Activated CD4-positive, alpha-beta T cell treated with anti-CD3 and anti-CD28 coated beads, Interleukin-2, amount 50 U/mL, for 48 hours (primary cell): ENCODE measurements at regions not wholly inside any gene's neighbourhood (a gene's known extent, or its start where the extent isn't known, plus 50 kb on each side); places are given as distances from the start of the nearest gene placed in this dataset.
"Not testable (repeated sequence)": the region's sequence is repeated elsewhere in the genome, so short reads cannot be mapped to it uniquely, and the experiment has no call there.

Source experiments
- DNase-seq, 2 experiments: peaks; one replicate each; pipeline ENCODE4 v3.0.0-alpha.2; 2020

DNA sequence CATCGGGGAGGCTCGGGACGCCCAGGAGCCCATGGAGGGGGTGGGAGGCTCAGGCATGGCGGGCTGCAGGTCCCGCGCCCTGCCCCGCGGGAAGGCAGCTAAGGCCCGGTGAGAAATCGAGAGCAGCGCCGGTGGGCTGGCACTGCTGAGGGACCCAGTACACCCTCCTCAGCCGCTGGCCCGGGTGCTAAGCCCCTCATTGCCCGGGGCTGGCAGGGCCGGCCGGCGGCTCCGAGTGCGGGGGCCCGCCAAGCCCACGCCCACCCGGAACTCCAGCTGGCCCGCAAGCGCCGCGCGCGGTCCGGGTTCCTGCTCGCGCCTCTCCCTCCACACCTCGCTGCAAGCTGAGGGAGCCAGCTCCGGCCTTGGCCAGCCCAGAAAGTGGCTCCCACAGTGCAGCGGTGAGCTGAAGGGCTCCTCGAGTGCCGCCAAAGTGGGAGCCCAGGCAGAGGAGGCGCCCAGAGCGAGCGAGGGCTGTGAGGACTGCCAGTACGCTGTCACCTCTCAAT, 195.0 kb upstream of the PIK3R1 start:
- not testable (repeated sequence) for DNase-seq

- DNase-seq, result no peak
Observed at GRCh38 chr5:68015381-68016302, 199.9 kb upstream of the PIK3R1 start.

GRCh38 chr5:68012831-68013230, 202.7 kb upstream of the PIK3R1 start:
- no peak for DNase-seq

GRCh38 chr5:68012429-68012828, 203.1 kb upstream of the PIK3R1 start:
- DNase-seq, result no peak

GRCh38 chr5:68011801-68012200, 203.8 kb upstream of the PIK3R1 start:
- DNase-seq, result no peak

DNA sequence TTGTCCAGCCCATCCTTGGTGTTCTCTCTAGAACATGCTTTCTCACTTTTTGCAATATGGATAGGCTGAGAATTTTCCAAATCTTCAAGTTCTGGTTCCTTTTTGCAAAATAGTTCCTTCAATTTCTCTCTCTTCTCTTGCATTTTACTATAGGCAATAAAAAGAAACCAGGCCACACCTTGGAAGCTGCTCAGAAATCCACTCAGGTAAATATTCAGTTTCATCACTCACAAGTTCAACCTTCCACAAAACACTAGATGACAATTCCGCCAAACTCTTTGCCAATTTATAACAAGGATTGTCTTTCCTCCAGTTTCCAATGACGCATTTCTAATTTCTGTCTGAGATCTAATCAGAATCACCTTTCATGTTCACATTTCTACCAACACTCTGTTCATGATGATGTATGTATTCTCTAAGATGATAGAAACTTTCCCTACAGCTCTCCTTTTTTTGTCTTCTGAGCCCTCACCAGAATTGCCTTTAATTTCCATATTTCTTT, 204.2 kb upstream of the PIK3R1 start:
- DNase-seq, result no peak

- DNase-seq, result no peak
Observed at GRCh38 chr5:68010740-68011139, 204.8 kb upstream of the PIK3R1 start.

DNA sequence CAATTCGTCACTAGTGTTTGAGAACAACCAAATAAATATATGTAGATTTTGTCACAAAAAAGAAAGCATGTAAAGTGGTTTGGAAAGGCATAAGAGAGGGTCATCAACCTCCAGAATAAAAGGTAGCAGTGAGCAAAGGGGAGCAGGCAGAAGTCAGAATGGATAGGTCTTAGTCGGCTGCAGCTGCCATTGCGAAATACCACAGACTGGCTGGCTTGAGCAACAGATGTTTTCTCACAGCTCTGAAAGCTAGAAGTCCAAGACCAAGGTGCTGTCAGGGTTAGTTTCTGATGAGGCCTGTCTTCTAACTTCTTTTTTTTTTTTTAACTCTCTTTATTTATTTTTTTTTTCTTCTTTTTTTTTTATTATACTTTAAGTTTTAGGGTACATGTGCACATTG, 208.1 kb upstream of the PIK3R1 start:
- DNase-seq, result no peak

DNA sequence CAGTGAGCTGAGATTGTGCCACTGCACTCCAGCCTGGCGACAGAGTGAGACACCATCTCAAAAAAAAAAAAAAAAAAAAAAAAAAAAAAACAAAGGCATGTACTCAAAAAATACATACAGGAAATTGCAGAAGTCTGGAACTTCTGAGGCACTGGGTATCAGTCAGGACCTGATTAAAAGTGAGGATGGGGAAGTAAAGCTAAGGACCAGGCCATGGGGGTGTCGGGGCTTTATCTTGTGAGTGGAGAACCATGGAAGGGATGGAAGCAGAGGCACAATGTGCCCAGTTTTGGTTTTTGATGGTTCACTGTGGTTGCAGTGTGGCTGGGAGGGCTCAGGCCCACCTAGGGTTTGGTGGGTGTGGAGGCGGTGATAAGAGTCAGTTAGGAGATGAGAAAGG, 212.7 kb upstream of the PIK3R1 start:
- no peak for DNase-seq

- DNase-seq, result no peak
Observed at GRCh38 chr5:68000805-68001204, 214.8 kb upstream of the PIK3R1 start.

GRCh38 chr5:67999391-67999790, 216.2 kb upstream of the PIK3R1 start:
- no peak for DNase-seq

DNA sequence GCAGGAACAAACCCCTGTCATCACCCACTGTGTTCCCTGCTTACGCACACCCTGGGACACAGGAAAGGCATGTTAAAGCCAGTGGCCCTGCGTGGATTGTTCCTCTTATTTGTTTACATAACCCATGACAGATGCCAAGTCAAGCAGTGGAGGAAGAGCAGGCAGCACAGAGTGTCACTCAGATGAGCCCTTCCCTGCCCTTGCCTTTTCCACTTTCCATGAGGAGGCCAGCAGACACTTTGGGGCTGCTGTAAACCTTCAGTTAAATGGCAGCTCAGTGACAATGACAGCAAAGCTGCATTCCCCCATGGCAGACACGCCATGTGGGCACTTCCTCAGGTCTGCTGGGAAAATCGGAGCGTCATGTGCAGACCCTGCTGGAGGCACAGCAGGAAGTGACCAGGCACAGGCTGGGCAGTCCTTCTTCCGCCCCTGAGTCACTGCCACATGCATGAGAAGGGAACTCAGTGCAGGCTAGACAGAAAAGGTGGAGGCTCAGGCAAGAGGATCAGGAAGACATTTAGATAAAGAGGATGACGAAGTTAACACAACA, 216.8 kb upstream of the PIK3R1 start:
- DNase-seq, result no peak

GRCh38 chr5:67997892-67998457, 217.6 kb upstream of the PIK3R1 start:
- DNase-seq, result no peak

DNA sequence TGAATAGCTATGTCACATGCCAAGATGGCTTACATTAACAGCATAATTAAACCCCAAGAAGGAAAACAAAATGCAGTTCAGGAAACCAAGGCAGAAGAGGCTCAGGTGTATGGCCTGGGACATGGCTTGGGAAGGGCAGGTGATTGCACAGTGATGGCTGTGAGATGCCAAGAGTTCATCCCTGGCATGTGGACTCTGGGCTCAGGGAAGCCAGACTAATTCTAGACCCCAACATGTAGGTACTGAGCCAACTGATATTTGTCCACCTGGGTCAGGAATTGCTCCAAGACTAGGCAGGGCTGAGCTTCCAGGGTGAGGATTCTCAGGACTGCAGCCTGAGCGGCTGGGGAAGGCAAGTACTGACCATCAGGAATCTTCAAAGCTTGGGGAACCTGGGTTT, 218.4 kb upstream of the PIK3R1 start:
- DNase-seq, result no peak

- no peak for DNase-seq
Observed at GRCh38 chr5:67996596-67996995, 219.0 kb upstream of the PIK3R1 start.

DNA sequence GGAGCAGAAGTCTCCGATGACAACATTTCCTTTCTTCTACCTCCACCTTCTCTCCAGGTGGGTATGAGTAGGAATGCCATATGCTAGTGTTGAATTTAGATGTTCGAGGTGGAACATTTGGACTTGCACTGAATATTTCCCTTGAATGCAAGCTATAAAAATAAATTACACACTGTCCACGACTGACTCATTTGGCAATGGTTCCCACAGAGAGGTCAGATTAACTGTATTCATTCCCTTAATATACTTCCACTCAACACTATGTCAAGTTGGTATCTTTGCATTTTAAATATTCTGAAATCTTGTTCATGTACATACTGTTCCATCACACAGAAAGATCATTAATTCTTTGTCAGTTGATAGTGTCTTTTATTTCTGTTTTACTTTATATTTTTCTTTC, 222.6 kb upstream of the PIK3R1 start:
- DNase-seq, result no peak

DNA sequence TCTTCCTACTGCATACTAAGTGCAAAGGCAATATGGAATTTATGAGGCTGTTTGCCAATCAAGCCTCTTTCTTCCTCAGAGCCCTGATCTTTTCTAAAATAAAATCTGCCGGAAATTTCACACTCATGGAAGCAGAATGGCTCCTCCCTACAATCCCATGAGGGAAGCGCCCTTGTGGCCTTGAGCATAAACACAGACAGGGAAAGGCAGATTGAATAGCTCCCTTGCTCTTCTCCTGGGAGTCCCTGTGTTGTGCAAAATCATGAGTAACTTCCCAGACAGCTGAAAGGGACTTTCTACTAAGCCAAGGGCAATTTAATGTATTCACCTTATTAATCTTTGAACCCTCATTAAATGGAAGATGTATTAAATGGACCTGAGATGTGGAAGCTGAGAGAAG, 226.1 kb upstream of the PIK3R1 start:
- DNase-seq, result no peak

DNA sequence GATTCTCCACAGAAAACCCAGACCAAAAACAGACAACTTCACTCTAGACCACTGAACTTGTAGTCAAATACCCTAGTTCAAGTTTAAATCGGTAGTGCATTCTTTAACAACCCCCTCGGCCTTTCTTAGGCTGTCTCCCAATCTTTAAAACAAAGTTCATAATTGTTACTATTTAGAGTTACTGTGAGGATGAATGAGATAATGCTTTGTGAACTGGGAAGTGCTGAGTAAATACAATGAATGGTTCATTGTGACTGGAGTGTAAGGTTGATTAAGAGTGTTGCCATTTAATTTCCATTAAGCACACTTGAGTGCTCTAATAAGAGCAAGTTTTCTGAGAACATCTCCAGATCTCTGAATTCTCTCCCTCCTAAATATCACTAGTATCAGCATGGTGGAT, 228.8 kb upstream of the PIK3R1 start:
- DNase-seq, result no peak

DNA sequence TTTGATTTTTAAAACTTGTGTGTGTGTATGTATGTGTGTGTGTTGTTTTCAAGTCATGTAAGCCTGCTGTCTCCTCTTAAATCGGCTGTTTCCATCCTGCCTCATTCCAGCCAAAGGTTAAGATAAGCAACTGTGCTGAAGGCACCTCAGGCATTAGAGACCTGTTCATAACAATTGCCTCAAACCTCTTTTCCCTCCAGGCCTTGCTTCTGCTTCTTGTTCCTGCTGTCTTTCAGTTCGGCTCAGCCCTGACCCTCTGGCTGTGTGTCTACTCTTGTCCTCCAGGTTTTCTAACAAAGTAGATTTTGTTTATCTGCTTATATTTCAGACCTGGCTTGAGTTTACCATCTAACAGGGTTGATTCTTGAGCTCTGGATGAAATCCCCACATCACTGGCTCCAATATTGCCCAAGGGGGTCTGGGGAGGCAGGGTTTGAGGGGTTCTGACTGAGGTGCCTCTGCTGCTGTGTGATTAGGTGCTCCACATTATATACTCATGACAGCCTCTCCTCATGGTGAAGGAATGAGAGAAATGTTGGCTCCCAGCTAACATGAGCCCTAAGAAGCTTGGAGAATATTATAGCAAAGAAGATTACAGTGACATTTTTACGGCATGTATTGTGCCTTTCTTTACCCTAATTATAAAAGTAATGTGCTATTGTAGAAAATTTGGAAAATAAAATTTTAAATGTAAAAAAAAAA, 229.7 kb upstream of the PIK3R1 start:
- DNase-seq, result no peak

- no peak for DNase-seq
Observed at GRCh38 chr5:67984546-67984945, 231.0 kb upstream of the PIK3R1 start.

DNA sequence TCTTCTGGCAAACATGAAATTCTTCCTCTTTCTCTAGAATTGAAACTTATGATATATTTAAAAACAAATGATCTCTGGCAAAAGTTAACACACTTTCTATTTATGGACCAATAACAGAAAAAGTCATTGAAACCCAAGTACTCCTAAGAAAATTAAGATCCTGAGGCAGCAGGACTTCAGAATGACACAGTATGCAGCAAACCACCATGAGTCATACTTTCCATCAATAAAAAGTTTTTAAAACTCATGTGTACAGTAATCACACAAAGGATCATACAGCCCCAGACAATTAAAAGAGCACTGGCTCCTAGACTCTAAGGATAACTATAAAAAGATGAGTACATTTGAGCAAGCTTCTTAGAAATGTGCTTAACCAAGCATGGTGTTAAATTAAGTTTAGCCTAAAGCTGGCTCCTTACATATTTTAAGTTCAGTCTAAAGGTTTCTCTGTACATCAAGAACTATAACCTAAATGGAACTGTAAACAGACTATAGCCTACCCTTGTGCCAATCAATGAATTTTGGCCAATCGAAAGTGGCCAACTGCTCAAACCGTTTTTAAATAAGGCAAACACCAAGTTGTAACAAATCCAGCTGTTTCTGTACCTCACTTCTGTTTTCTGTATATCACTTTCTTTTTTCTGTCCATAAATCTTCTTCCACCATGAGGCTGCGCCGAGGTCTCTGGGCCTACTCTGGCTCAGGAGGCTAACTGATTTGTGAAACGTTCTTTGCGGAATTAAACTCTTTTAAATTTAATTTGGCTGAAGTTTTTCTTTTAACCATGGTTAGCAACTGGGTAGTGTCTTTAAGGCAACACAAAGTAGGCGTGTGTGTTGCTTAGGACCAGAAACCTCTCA, 232.1 kb upstream of the PIK3R1 start:
- no peak for DNase-seq

- DNase-seq, result not testable (repeated sequence)
Observed at GRCh38 chr5:67982160-67982559, 233.4 kb upstream of the PIK3R1 start.
